Fibroblast of skin of left biceps (primary cell): ENCODE measurements at regions not wholly inside any gene's neighbourhood (a gene's known extent, or its start where the extent isn't known, plus 50 kb on each side); places are given as distances from the start of the nearest gene placed in this dataset.

Experiments used
- DNase-seq, 2 experiments: peaks; one replicate each; pipeline ENCODE4 v3.0.0-alpha.2; 2013; ENCODE audit warnings: low read depth in 2 of 2

- no peak for DNase-seq
Observed at GRCh38 chr16:55154956-55155355, 169.0 kb upstream of the IRX6 start.

- no peak for DNase-seq
Observed at GRCh38 chr16:55155815-55156214, 168.2 kb upstream of the IRX6 start.

- no peak for DNase-seq
Observed at GRCh38 chr16:55169780-55170179, 154.2 kb upstream of the IRX6 start.

GRCh38 chr16:55171241-55171640, 152.8 kb upstream of the IRX6 start:
- no peak for DNase-seq

GRCh38 chr16:55175389-55175788, 148.6 kb upstream of the IRX6 start:
- no peak for DNase-seq

- no peak for DNase-seq
Observed at GRCh38 chr16:55176901-55177300, 147.1 kb upstream of the IRX6 start.

- no peak for DNase-seq
Observed at GRCh38 chr16:55179411-55179810, 144.6 kb upstream of the IRX6 start.

GRCh38 chr16:55179852-55180585, 144.0 kb upstream of the IRX6 start:
- no peak for DNase-seq

GRCh38 chr16:55184052-55184451, 140.0 kb upstream of the IRX6 start:
- no peak for DNase-seq

GRCh38 chr16:55184619-55185018, 139.4 kb upstream of the IRX6 start:
- DNase-seq, result no peak

GRCh38 chr16:55189224-55189623, 134.8 kb upstream of the IRX6 start:
- DNase-seq, result no peak

- no peak for DNase-seq
Observed at GRCh38 chr16:55189682-55190636, 134.0 kb upstream of the IRX6 start.

GRCh38 chr16:55192734-55193133, 131.3 kb upstream of the IRX6 start:
- DNase-seq, result no peak

GRCh38 chr16:55203570-55203969, 120.4 kb upstream of the IRX6 start:
- no peak for DNase-seq

GRCh38 chr16:55204069-55204468, 119.9 kb upstream of the IRX6 start:
- no peak for DNase-seq

- no peak for DNase-seq
Observed at GRCh38 chr16:55204923-55205322, 119.1 kb upstream of the IRX6 start.

GRCh38 chr16:55207693-55208428, 116.1 kb upstream of the IRX6 start:
- DNase-seq, result no peak

- no peak for DNase-seq
Observed at GRCh38 chr16:55209626-55210025, 114.4 kb upstream of the IRX6 start.

- DNase-seq, result no peak
Observed at GRCh38 chr16:55212791-55213190, 111.2 kb upstream of the IRX6 start.

GRCh38 chr16:55214412-55214811, 109.6 kb upstream of the IRX6 start:
- DNase-seq, result no peak

GRCh38 chr16:55214974-55215494, 109.0 kb upstream of the IRX6 start:
- DNase-seq, result no peak

- DNase-seq, result no peak
Observed at GRCh38 chr16:55217392-55217791, 106.6 kb upstream of the IRX6 start.
